Naive thymus-derived CD8-positive, alpha-beta T cell (primary cell): ENCODE measurements at regions not wholly inside any gene's neighbourhood (a gene's known extent, or its start where the extent isn't known, plus 50 kb on each side); places are given as distances from the start of the nearest gene placed in this dataset.

Experiments
- ATAC-seq, 2 donors: fragments of 150-1000 bp; cut with Tn5 transposase in 1 of 2; sonication (Bioruptor Pico), chemical (Tn5 transposase) in 1 of 2; 1 replicate in 1 of 2; 2 replicates in 1 of 2; pipeline ENCODE4 v1.10.0; 2021; ENCODE audit warnings: mild to moderate bottlenecking in 2 of 2, moderate library complexity in 2 of 2
- POLR2A ChIA-PET: fragments of 350-600 bp; sonication (Branson Sonifier 250); formaldehyde crosslinking; loops from one replicate; lab custom pipeline; 2021; ENCODE audit warnings: antibody characterized with exemption; lab: Charles Lee
- DNase-seq, 10 donors: peaks; one replicate each; pipeline versions ENCODE4 v3.0.0 to v3.0.0-alpha.2; 2020 to 2022
- H3K27ac Mint-ChIP-seq, 10 donors: one replicate each; pipeline ENCODE4 v1.8.0; 2020 to 2022; ENCODE audit warnings: mild to moderate bottlenecking in 10 of 10, mixed read lengths in 10 of 10, moderate library complexity in 4 of 10, inconsistent platforms in 1 of 10
- H3K27me3 Mint-ChIP-seq, 5 donors: one replicate each; pipeline ENCODE4 v1.8.0; 2021 to 2022; ENCODE audit warnings: mixed read lengths in 5 of 5
- H3K36me3 Mint-ChIP-seq, 3 donors: one replicate each; pipeline ENCODE4 v1.8.0; 2020 to 2022; ENCODE audit warnings: mixed read lengths in 3 of 3, mild to moderate bottlenecking in 2 of 3, inconsistent platforms in 1 of 3
- H3K4me1 Mint-ChIP-seq, 4 donors: one replicate each; pipeline ENCODE4 v1.8.0; 2021 to 2022; ENCODE audit warnings: mixed read lengths in 4 of 4
- H3K4me3 Mint-ChIP-seq, 10 donors: one replicate each; pipeline ENCODE4 v1.8.0; 2020 to 2022; ENCODE audit warnings: mild to moderate bottlenecking in 10 of 10, mixed read lengths in 10 of 10, moderate library complexity in 6 of 10, inconsistent platforms in 1 of 10
- H3K9me3 Mint-ChIP-seq, 9 donors: one replicate each; pipeline ENCODE4 v1.8.0; 2020 to 2022; ENCODE audit warnings: mixed read lengths in 9 of 9, mild to moderate bottlenecking in 3 of 9, inconsistent platforms in 1 of 9, moderate library complexity in 1 of 9

DNA sequence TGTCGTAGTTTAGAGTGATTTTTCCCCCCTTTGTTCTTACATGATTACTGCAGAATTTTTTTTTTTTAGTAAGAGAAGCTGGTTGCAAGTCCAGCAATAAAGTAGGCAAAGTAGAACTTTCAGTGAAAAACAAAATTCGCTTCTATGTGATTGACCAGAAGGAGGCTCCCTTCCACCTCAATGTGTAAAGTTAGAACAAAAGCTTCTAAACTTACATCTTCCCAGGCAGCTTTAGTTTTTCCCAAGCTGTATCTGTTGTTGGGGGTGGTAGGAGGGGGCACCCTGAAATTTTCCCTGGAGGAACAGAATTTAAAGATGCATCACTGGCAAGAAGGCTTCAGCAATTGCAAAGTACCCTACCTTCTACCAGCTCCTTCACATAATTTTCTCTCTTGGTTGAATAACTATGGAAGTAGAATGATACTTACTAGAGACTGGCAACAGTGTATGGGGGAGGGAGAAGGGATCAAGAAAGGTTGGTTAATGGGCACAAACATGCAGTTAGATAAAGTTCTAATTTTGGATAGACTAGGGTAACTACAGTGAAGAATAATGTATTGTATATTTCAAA is 87.3 kb upstream of the E2F7 start:
- POLR2A ChIA-PET, result no interaction called here
- H3K4me3 Mint-ChIP-seq, result no peak overlapping the region
- H3K9me3 Mint-ChIP-seq, result peaks cover 0 to 6% (median 0%) of the 10 kb centered on the region in 9 donors
- no peaks in the 10 kb centered on the region for H3K4me1 Mint-ChIP-seq
- H3K27ac Mint-ChIP-seq, result no peak overlapping the region
- ATAC-seq (no peak), DNase-seq (no peak)
- no peaks in the 10 kb centered on the region for H3K36me3 Mint-ChIP-seq
- peaks cover 0 to 9% (median 0%) of the 10 kb centered on the region in 5 donors for H3K27me3 Mint-ChIP-seq

- no peaks in the 10 kb centered on the region for H3K36me3 Mint-ChIP-seq
- ATAC-seq (no peak), DNase-seq (no peak)
- no peaks in the 10 kb centered on the region for H3K4me1 Mint-ChIP-seq
- H3K4me3 Mint-ChIP-seq, result no peak overlapping the region
- H3K27me3 Mint-ChIP-seq, result peaks cover 0 to 19% (median 0%) of the 10 kb centered on the region in 5 donors
- H3K27ac Mint-ChIP-seq, result no peak overlapping the region
- POLR2A ChIA-PET, result no interaction called here
- H3K9me3 Mint-ChIP-seq, result peaks cover 0 to 6% (median 0%) of the 10 kb centered on the region in 9 donors
Observed at GRCh38 chr12:77151030-77151429, 85.7 kb upstream of the E2F7 start.

GRCh38 chr12:77133566-77133965 is 68.2 kb upstream of the E2F7 start:
- ATAC-seq, result no peak
- peaks cover 0 to 7% (median 0%) of the 10 kb centered on the region in 3 donors for H3K36me3 Mint-ChIP-seq
- no peak for DNase-seq
- peaks cover 0 to 8% (median 4%) of the 10 kb centered on the region in 5 donors for H3K27me3 Mint-ChIP-seq
- no peaks in the 10 kb centered on the region for H3K4me1 Mint-ChIP-seq
- H3K9me3 Mint-ChIP-seq, result peaks cover 0 to 13% (median 3%) of the 10 kb centered on the region in 9 donors
- H3K27ac Mint-ChIP-seq, result no peak overlapping the region
- POLR2A ChIA-PET, result no interaction called here
- H3K4me3 Mint-ChIP-seq, result no peak overlapping the region

DNA sequence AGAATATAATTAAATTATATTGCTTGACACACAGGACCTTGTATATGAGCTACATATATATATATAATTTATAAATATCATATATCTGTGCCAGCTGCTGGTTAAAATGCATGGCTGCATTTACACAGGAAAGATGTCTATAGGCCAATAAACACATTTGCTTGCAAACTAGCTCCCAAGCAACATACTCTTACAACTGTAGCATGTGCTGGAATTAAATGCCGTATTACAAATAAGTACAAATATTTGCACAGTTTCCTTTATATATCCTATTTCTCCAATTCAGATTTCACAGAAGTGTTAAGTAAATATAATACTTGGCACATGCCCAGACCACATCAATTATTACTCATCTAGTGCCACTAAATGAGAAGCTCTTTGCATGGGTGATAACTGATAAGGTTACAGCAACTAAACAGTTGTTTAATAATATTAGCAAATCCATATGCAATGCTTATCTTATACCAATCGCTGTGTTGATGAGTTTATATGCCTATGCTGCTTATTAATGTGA is 66.7 kb upstream of the E2F7 start:
- ATAC-seq, result no peak
- POLR2A ChIA-PET, result no interaction called here
- DNase-seq, result no peak
- H3K4me3 Mint-ChIP-seq, result no peak overlapping the region
- H3K9me3 Mint-ChIP-seq, result peaks cover 0 to 13% (median 3%) of the 10 kb centered on the region in 9 donors
- H3K27ac Mint-ChIP-seq, result no peak overlapping the region
- H3K36me3 Mint-ChIP-seq, result peaks cover 0 to 7% (median 0%) of the 10 kb centered on the region in 3 donors
- no peaks in the 10 kb centered on the region for H3K4me1 Mint-ChIP-seq
- peaks cover 0 to 8% (median 0%) of the 10 kb centered on the region in 5 donors for H3K27me3 Mint-ChIP-seq

- H3K36me3 Mint-ChIP-seq, result peaks cover 0 to 7% (median 0%) of the 10 kb centered on the region in 3 donors
- DNase-seq, result no peak
- ATAC-seq, result no peak
- no peak overlapping the region for H3K27ac Mint-ChIP-seq
- peaks cover 0 to 13% (median 3%) of the 10 kb centered on the region in 9 donors for H3K9me3 Mint-ChIP-seq
- H3K27me3 Mint-ChIP-seq, result no peaks in the 10 kb centered on the region
- no peak overlapping the region for H3K4me3 Mint-ChIP-seq
- POLR2A ChIA-PET, result no interaction called here
- no peaks in the 10 kb centered on the region for H3K4me1 Mint-ChIP-seq
Observed at GRCh38 chr12:77130193-77130592, 64.8 kb upstream of the E2F7 start.

GRCh38 chr12:77124767-77125166 is 59.4 kb upstream of the E2F7 start:
- Mint-ChIP-seq H3K27me3 (peaks cover 0 to 19% (median 5%) of the 10 kb centered on the region in 5 donors), H3K36me3 (no peaks in the 10 kb centered on the region), H3K4me3 (no peak overlapping the region), H3K27ac (no peak overlapping the region), H3K4me1 (no peaks in the 10 kb centered on the region), H3K9me3 (peaks cover 0 to 3% (median 0%) of the 10 kb centered on the region in 9 donors)
- POLR2A ChIA-PET, result no interaction called here
- DNase-seq (no peak), ATAC-seq (no peak)

- H3K4me1 Mint-ChIP-seq, result no peaks in the 10 kb centered on the region
- H3K27me3 Mint-ChIP-seq, result peaks cover 0 to 19% (median 5%) of the 10 kb centered on the region in 5 donors
- DNase-seq (no peak), ATAC-seq (no peak)
- H3K27ac Mint-ChIP-seq, result no peak overlapping the region
- no peaks in the 10 kb centered on the region for H3K36me3 Mint-ChIP-seq
- H3K4me3 Mint-ChIP-seq, result no peak overlapping the region
- peaks cover 0 to 3% (median 0%) of the 10 kb centered on the region in 9 donors for H3K9me3 Mint-ChIP-seq
- POLR2A ChIA-PET, result no interaction called here
Observed at GRCh38 chr12:77122661-77123060, 57.3 kb upstream of the E2F7 start.

GRCh38 chr12:77122236-77122635 is 56.9 kb upstream of the E2F7 start:
- ATAC-seq (no peak), DNase-seq (no peak)
- Mint-ChIP-seq H3K4me3 (no peak overlapping the region), H3K27me3 (peaks cover 0 to 19% (median 5%) of the 10 kb centered on the region in 5 donors), H3K36me3 (no peaks in the 10 kb centered on the region), H3K4me1 (no peaks in the 10 kb centered on the region), H3K9me3 (peaks cover 0 to 3% (median 0%) of the 10 kb centered on the region in 9 donors), H3K27ac (no peak overlapping the region)
- POLR2A ChIA-PET, result no interaction called here

DNA sequence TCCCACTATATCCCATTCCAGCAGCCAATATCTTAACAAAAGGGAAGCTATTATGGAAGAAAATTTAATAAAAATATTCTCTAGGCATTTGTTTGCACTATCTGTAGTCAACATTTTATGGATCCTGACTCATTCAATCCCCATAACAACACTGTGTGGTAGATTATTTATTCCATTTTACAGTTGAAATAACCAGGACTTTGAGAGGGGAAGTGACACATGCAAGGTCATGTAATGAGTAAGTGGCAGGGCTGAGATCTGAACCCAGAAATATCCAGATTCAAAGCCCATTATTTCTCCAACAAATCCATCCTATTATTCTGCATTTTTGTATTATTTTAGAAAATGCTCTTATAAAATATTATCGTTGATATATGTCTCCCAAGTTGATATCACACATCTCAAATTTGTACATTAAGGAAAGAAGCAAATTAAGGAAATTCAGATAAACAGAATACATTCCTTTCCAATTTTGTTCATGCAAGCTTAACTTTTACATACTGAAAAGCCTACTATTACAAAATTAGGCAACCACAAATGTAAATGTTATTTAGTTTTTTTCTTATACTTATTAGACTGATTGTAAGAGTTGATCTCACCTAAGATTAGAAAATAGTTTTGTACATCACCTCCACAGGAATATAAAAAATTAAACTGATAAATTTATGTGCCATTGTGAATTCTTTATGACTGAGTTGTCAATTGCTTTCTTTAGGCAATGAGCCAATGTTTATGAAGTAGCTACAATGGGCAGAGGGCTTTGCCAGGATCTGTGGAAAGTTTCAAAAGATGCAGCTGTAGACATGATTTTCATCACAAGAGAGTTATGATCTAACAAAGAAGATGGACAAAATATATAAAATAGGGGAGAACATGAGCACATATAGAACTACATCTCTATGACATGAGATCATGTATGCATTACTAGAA is 55.1 kb upstream of the E2F7 start:
- ATAC-seq (no peak), DNase-seq (no peak)
- Mint-ChIP-seq H3K27me3 (peaks cover 0 to 19% (median 5%) of the 10 kb centered on the region in 5 donors), H3K9me3 (peaks cover 0 to 3% (median 0%) of the 10 kb centered on the region in 9 donors), H3K4me3 (no peak overlapping the region), H3K27ac (no peak overlapping the region), H3K36me3 (no peaks in the 10 kb centered on the region), H3K4me1 (no peaks in the 10 kb centered on the region)
- POLR2A ChIA-PET, result no interaction called here

GRCh38 chr12:77118696-77119095 is 53.3 kb upstream of the E2F7 start:
- Mint-ChIP-seq H3K36me3 (no peaks in the 10 kb centered on the region), H3K4me3 (no peak overlapping the region)

GRCh38 chr12:77116277-77116676 is 50.9 kb upstream of the E2F7 start:
- H3K27ac Mint-ChIP-seq, result no peak overlapping the region
- ATAC-seq, result no peak
- DNase-seq, result no peak
- no peaks in the 10 kb centered on the region for H3K4me1 Mint-ChIP-seq
- no peak overlapping the region for H3K4me3 Mint-ChIP-seq
- POLR2A ChIA-PET, result no interaction called here
- H3K9me3 Mint-ChIP-seq, result peaks cover 0 to 8% (median 4%) of the 10 kb centered on the region in 9 donors
- peaks cover 0 to 7% (median 0%) of the 10 kb centered on the region in 5 donors for H3K27me3 Mint-ChIP-seq
- peaks cover 0 to 2% (median 0%) of the 10 kb centered on the region in 3 donors for H3K36me3 Mint-ChIP-seq

More at GRCh38 chr12:77118696-77119095, 53.3 kb upstream of the E2F7 start:
- peaks cover 0 to 15% (median 5%) of the 10 kb centered on the region in 5 donors for H3K27me3 Mint-ChIP-seq
- H3K27ac Mint-ChIP-seq, result no peak overlapping the region
- H3K4me1 Mint-ChIP-seq, result no peaks in the 10 kb centered on the region
- POLR2A ChIA-PET, result no interaction called here
- peaks cover 0 to 2% (median 0%) of the 10 kb centered on the region in 9 donors for H3K9me3 Mint-ChIP-seq
- DNase-seq (no peak), ATAC-seq (no peak)

DNA sequence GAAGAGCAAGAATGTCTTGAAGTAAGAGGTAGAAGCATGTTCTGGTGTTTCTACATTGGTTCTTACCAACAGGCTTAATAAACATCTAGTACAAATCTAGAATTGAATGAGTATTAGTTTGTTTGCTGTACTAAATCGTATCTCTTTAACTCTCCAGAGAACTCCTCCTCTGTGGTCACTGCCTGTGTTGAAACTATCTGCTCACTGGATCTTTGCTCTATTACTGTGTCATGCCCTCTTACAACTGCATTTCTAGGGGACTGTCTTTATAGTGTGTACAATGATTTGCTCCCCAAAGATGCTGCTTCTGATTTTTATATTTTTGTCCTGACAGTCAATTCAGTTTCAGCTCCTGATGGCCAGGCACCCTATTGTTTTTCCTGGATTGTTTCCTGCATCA is 50.1 kb upstream of the E2F7 start:
- Mint-ChIP-seq H3K9me3 (peaks cover 0 to 13% (median 10%) of the 10 kb centered on the region in 9 donors), H3K4me3 (no peak overlapping the region), H3K27me3 (peaks cover 0 to 3% (median 0%) of the 10 kb centered on the region in 5 donors), H3K4me1 (no peaks in the 10 kb centered on the region), H3K36me3 (peaks cover 0 to 4% (median 0%) of the 10 kb centered on the region in 3 donors), H3K27ac (no peak overlapping the region)
- POLR2A ChIA-PET, result no interaction called here
- DNase-seq (no peak), ATAC-seq (no peak)
